ENCODE measurements at regions not wholly inside any gene's neighbourhood (a gene's known extent, or its start where the extent isn't known, plus 50 kb on each side); places are given as distances from the start of the nearest gene placed in this dataset.

DNA sequence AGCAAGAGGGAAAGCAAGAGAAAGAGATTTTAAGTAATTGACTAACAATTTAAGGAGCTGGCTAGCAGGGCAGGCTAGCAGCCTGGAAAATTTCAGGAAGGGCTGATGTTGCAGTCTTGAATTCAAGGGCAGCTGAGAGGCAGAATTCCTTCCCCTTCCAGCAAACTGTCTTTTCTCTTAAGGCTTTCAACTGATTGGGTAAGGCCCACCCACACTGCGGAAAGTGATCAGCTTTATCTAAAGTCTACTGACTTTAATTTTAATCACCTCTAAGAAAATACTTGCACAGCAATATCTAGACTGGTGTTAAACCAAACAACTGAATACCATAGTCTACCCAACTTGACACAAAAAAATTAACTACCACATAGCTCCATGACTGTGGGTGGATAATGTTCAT, 303.9 kb downstream of the FZD1 start:
- TF ChIP-seq, protein P1, sequence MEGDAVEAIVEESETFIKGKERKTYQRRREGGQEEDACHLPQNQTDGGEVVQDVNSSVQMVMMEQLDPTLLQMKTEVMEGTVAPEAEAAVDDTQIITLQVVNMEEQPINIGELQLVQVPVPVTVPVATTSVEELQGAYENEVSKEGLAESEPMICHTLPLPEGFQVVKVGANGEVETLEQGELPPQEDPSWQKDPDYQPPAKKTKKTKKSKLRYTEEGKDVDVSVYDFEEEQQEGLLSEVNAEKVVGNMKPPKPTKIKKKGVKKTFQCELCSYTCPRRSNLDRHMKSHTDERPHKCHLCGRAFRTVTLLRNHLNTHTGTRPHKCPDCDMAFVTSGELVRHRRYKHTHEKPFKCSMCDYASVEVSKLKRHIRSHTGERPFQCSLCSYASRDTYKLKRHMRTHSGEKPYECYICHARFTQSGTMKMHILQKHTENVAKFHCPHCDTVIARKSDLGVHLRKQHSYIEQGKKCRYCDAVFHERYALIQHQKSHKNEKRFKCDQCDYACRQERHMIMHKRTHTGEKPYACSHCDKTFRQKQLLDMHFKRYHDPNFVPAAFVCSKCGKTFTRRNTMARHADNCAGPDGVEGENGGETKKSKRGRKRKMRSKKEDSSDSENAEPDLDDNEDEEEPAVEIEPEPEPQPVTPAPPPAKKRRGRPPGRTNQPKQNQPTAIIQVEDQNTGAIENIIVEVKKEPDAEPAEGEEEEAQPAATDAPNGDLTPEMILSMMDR (IDR thresholded peaks at IDR 0.05): no peak
- no peak for TF ChIP-seq POLR2A (IDR thresholded peaks at IDR 0.05)

Data from adrenal gland (tissue), 5 donors.